ENCODE measurements at regions not wholly inside any gene's neighbourhood (a gene's known extent, or its start where the extent isn't known, plus 50 kb on each side); places are given as distances from the start of the nearest gene placed in this dataset.

DNA sequence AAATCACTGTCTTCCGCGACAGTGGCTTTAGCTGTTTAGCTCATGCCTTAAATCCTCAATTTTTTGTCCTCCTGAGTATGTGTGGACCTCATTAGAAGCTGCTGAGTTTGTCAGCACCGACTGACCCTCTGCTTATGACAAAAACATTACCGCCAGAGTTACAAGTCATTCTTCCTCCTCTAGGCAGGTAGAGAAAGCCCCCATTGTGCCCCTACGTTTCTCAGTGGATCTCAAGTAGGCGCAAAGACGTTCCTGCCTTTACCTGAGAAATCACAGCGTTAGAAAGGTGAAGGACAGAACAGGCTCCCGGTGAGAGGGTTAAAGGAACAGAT, 227.3 kb upstream of the PDE10A start:
- Histone ChIP-seq H3K27ac (no peak overlapping the region), H3K4me3 (no peak overlapping the region)

DNA sequence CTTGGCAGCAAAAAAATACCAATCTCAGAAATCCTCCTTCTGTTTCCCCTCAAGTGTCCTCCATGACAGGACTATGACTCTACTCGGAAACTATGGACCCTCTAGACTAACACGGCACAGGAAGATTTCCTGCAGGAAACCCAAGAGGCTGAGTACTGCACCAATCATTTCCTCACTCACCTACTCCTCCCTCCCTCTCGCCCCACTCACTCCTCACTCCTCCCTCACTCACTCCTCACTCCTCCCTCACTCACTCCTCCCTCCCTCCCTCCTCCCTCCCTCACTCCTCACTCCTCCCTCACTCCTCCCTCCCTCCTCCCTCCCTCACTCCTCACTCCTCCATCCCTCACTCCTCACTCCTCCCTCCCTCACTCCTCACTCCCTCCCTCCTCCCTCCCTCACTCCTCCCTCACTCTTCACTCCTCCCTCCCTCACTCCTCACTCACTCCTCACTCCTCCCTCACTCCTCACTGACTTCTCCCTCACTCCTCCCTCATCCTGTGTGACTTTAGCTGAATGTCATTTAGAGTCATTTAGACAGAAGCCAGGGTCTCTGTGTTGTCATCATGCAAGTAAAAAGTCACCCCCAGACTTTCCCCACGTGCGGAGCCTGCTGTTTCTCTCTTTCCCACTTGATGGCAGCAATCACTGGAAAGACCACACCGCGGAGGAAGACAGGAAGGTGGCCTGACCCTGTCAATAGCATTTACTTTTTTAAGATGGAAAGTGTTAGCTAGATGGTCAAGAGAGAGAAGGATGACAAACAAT, 226.8 kb upstream of the PDE10A start:
- Histone ChIP-seq H3K4me3 (no peak overlapping the region), H3K27ac (no peak overlapping the region)

DNA sequence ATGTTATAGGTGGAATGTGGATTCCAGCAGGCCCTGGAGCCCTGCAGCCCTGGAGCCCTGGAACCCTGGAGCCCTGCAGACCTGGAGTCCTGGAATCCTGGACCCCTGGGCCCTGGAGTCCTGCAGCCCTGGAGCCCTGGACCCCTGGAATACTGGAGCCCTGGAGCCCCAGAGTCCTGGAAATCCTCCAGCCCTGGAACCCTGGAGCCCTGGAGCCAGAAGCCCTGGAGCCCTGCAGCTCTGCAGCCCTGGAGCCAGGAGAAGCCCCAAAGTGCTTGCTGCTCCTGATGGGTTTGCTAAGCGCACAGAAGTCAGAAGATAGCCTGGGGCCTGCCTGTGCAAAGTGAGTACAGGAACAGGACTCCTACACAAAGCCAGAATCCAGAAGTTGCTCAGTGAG, 223.1 kb upstream of the PDE10A start:
- Histone ChIP-seq H3K27ac (no peak overlapping the region), H3K4me3 (no peak overlapping the region)

DNA sequence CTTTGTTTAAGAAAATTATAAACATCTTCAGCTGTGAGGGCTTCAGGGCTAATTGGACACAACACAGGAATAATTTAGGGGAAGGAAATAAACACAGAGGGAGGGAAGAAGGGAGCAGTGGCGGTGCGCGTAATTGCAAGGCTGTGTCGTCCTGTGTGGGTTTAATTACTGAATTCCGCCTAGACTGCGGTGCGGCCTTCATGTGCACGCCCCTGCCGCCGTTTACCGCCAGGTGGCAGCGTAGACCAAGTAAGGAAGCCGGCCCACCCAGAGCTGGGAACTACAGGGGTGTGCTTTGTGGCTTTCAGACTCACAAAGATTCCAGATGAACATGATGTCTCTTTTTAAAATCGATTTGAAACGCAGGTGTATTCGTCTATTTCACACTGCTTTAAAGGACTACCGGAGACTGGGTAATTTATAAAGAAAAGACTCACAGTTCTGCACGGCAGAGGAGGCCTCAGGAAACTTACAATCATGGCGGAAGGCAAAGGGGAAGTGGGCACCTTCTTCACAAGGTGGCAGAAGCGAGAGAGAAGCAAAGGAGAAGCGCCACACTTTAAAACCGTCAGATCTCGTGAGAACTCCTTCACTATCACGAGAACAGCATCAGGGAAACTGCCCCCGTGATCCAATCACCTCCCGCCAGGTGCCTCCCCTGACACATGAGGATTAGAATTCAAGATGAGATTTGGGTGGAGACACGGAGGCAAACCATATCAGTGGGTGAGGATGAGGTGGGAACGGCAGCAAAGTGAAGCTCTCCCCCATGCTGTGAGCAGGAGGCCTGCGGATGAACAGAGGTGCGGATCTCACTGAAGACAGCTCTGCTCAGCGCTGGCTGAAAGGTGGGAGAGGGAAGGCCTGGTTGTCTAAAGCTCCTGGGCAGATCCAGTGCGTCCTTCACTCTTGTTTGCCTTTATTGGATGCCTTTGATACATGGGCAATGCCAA, 222.0 kb upstream of the PDE10A start:
- no peak overlapping the region for H3K4me3 ChIP-seq
- no peak overlapping the region for H3K27ac ChIP-seq

DNA sequence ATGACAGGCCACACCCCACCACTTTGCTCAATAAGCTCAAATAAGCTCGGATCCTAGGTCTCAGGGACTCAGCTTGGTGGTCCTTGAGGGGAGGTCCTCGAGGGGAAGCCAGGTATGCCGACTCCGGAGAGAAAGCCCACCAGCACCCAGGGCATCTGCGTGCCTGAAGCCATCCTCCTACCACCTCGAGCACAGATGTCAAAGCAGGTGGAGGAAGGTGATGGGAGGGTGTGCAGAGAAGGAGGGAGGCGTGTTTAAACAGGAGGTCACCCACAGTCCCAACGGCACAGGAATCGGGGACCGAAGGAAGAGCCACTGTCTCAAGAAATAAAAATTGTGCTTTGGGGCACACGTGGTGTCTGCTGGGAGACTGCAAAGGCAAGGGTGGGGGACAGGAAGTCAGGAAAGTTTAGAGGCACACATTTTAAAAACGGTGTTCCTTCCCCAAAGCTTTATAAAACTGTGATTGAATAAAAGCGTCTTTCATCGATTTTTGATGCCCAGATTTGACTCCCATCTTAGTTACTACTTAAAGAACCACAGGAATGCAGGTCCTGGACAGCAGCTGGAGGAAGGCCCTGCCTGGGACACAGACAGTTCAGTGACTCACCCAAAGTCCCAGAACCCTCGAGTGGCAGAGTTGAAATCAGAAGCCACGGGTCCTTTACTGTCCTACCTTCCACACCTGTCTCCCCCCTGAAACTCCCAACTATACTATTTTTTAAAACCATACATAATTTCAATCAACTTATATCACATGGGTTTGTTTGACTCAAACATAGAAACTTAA, 221.0 kb upstream of the PDE10A start:
- H3K27ac ChIP-seq: no peak overlapping the region
- H3K4me3 ChIP-seq: no peak overlapping the region

DNA sequence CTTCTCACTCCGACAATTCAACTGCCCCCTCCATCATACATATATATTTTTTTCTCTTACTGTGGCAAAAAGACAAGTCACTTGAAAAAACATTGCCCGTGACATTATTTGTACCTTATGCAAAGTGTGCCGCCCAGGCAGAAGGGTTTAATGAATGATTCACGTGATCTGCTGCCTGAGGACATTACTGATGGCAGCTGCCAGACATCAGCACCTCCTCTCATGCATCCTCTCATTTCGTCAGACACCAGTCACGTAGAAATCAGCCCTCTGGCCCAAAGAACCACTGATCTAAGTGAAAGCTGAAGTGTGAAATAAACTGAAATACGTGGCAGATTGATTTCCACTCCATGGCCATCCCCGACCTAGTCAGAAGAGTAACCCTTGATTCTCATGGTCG, 218.8 kb upstream of the PDE10A start:
- no peak overlapping the region for H3K27ac ChIP-seq
- H3K4me3 ChIP-seq: no peak overlapping the region

DNA sequence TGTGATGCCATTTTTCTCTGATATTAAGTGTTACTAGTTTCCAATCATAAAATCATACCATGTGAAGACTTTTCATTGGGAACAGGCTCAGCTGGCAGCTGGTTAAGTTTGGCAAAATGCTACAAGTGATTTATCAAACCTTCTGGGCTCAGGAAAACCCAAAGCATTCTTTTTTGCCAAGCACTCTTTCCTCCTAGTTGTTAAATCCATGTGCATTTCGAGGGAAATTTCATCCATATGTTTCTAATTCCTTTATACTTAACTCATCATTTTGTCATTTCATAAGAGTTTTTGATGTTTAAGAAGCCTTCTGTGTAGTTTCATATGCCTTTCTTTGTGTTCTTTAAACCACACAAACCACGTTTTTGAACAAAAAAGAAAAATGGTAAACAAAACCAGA, 217.6 kb upstream of the PDE10A start:
- H3K27ac ChIP-seq: no peak overlapping the region
- no peak overlapping the region for H3K4me3 ChIP-seq

DNA sequence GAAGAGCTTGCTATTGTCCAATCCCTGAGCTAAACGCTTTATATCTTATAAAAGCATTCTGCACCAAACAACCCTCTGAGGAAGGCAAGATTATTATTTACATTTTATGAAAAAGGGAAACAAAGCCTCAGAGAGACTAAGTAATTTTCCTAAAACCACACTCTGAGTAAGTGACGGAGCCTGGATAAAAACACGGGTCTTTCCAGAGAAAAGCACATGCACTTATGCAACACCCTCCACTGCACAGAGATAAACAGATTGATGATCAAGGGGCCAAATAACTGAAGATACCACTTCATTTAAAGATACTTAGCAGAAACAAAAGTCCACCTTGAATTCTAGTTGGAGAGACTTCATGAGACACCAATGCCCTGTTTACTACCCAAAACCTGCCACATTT, 214.7 kb upstream of the PDE10A start:
- H3K4me3 ChIP-seq: no peak overlapping the region
- H3K27ac ChIP-seq: no peak overlapping the region

DNA sequence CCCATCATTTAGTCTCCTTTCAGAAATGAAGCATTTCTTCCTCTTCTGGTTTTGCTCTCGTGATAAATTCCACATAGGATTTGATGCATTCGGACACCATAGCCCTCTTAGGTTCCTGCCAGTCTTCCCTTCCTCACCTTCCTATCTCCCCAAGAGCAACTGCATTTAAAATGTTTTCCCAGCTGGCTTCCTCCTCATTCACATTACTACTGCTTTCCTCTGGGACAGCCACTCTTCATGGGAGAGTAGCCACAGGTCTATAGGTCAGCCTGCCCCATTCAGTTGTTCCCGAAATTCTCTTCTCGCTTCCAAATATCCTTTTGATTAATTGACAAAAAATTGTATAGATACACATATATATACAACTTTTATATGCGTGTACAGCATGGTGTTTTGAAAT, 214.2 kb upstream of the PDE10A start:
- H3K4me3 ChIP-seq: no peak overlapping the region
- no peak overlapping the region for H3K27ac ChIP-seq

DNA sequence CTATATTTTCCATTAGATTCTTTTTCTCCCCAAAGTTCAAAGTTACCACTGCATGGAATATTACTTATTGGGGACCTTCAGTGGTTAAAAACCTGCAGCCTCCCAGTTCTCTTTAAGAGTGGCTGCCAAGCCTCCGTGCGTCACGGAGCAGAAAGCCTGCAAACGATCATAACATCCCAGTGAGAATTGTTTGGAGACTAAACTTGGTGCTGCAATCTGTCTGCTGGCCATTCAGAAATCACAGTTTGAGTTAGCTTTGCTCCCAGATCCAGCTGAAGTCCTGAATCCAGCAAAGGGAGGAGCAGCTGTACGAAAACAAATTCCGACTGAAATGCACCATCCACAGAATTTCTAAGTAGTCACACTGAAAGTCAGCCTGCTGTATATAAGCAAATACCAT, 213.5 kb upstream of the PDE10A start:
- Histone ChIP-seq H3K4me3 (no peak overlapping the region), H3K27ac (no peak overlapping the region)

DNA sequence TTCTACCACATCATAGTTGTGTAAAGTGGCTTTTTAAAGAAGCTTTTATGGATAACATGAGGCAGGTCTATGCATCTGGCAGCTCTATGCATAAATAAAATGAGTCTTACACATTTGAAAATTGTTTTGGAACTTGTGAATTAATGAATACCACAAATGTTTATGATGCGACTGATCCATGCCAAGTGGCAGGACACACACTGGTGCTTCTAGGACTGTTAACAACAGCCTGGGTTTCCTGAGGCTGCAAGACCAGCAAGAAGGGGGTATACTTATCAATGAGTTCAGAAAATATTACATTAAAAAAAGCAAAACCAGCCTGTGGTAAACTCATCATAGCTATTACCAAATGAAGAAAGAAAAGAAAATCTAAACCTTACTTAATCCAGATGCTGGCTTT, 212.9 kb upstream of the PDE10A start:
- no peak overlapping the region for H3K4me3 ChIP-seq
- H3K27ac ChIP-seq: no peak overlapping the region

DNA sequence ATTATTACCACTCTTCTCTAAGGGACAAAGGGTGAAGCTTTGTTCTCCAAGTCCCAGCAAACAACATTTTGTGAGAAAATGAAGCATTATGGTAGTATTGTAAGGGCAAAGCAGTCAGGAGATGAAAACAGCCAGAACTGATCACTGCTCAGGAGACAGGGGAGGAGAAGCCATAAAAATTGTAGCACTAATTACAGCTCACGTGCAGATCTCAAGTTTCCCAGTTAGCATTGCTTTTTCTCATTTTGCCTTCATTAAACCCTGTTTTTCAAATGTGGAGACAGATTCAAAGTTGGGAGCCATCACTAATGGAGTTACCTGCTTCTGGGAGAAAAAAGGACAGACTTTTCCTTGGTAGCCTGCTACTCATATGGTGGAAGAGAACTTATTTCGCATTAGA, 210.9 kb upstream of the PDE10A start:
- no peak overlapping the region for H3K27ac ChIP-seq
- no peak overlapping the region for H3K4me3 ChIP-seq

DNA sequence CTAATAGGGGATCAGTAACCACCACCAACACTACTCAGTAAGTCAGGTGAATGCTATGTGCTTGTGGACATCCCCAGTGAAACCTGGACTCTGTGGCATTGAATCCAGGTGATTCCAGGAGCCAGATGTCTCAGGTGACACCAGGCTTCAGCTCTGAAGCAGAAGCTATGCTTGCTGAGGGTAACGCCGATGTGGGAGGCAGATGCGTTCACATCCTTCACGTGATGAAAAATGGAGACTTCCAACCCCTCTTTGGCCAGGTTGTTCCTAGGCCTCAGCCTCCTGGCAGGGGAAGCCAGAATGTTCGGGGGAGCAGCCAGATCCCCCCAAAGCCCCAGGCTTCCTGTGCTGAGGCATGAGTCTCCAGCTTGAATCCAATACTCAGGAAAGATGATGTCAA, 209.8 kb upstream of the PDE10A start:
- Histone ChIP-seq H3K4me3 (no peak overlapping the region), H3K27ac (no peak overlapping the region)

DNA sequence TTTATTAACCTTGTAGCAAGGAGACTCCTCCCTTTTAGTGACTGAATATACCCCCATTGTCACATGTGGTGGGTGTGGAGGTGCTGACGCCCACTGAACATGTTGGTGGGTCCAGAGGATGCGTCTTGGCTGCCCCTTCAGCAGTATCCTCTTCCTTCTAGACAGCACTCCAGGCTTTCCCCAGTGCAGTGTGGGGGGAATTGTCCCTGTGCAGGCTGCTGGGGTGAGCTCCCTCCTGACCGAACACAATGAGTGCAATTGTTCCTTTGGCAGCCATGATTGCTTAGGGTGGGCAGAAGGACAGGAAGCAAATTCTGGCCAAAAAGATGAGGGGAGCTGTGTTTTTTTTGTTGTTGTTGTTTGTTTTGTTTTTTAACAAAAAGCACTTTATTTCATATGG, 209.3 kb upstream of the PDE10A start:
- Histone ChIP-seq H3K4me3 (no peak overlapping the region), H3K27ac (no peak overlapping the region)

DNA sequence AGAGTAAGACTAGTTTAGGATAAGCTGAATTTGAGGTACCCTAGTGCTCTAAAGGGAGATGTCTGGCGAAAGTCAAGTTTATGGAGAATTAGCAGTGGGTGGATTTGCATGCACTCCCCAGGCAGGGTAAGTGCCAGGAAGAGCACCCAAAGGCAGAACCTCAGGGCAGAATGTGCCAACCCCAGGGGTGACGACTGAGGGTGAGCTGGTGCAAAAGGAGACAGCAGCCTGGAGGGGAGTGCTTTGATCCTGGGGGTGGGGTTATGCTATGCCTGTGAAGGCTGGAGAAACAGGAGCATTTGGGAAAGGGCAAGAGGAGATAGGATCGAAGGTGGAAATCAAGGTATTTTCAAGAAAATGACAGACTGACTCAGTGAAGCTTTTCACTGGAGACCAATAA, 208.5 kb upstream of the PDE10A start:
- Histone ChIP-seq H3K27ac (no peak overlapping the region), H3K4me3 (no peak overlapping the region)

DNA sequence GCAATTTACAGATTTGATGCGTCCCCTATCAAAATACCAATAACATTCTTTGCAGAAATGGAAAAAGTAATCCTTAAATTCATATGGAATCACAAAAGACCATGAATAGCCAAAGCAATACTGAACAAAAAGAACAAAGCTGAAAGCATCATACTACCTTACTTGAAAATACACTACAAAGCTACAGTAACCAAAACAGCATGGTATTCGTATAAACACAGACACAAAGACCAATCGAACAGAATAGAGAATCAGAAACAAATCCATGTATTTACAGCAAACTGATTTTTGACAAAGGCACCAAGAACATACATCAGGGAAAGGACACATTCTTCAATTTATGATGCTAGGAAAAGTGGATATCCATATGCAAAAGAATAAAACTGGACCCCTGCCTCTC, 206.5 kb upstream of the PDE10A start:
- Histone ChIP-seq H3K27ac (no peak overlapping the region), H3K4me3 (no peak overlapping the region)

DNA sequence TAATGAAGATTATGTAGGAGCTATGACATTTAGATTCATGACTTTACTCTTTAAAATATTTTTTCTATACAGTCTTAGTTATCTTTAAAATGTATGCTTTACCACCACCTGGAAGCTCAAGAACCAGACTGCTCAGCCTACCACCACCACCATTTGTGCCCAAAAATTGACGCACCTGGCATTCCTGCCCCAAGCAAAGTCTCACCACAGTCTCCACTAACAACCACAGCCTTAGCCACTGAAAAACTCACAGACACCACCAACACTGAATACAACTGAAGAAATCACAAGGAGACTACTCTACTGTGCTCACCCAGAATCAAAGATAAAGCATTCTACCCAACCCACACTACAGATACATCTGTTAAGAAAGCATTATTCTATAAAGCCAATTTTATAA, 201.9 kb upstream of the PDE10A start:
- Histone ChIP-seq H3K4me3 (no peak overlapping the region), H3K27ac (no peak overlapping the region)

DNA sequence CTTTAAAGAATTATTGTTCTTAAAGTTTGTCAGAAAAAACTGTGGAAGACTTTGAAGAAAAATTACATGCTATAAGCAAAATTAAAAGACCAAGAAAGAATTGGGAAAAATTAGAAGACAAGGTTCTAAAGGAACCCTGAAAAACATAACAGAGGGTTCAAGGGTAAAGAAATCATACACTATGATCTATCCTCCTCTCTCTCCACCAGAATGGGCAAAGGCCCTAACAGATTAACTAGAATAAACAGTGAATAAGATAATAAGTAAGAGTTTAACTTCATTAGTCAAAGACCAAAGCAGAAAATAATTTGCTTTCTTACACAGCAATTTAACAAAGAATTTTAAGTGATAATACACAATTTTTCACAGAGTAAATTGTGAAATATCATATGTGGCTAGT, 201.2 kb upstream of the PDE10A start:
- no peak overlapping the region for H3K27ac ChIP-seq

DNA sequence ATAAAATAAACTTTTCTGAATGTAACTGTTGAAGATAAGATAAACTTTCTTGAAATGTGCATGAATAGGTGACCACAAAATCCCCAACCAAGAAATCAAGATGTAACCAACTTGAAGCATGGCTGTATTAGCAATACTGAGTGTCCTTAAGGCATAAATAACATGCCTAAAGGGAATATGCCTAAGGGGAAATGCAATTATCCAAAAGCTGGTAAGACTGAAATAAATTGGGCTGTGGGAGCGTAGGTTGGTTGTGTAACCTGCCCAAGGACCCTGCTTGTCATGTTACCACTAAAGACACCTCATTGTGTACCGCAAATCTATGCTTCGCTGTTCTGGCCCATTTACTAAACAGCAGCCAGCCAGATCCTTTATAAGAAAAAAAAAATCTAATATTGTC, 200.8 kb upstream of the PDE10A start:
- H3K27ac ChIP-seq: no peak overlapping the region
- H3K4me3 ChIP-seq: no peak overlapping the region

More for the DNA sequence above, 201.2 kb upstream of the PDE10A start:
- H3K4me3 ChIP-seq: no peak overlapping the region

DNA sequence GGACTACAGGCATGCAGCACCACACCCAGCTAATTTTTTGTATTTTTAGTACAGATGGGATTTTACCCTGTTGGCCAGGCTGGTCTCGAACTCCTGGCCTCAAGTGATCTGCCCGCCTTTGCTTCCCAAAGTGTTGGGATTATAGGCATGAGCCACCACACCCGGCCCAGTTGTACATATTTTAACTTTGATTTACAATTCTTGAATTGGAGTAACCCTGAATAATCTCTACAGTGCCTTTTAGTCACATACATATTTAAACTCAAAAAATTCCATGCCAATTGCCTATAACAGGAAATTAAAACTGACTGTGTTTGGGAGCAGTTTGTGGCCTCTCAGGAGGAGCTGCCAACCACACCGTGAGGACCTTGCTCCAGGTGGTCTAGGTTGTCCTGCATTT, 199.8 kb upstream of the PDE10A start:
- Histone ChIP-seq H3K4me3 (no peak overlapping the region), H3K27ac (no peak overlapping the region)

DNA sequence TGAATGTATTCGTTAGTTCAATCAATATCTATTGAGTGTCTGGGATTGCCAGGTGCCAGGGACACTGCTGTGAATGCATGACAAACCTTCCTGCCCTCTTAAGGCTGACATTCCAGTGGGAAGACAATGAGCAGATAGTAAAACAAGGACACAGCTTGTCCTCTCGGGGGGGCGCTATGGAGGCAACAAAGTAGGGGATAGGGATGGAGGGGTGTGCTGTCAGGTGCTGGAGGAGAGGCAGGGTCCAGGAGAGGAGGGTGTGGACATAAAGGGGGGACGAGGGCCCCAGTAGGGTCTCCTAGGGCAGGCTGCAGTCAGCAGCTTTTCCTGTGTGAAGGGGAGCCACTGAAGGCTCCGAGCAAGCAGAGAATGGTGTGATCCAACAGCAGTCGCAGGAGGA, 198.2 kb upstream of the PDE10A start:
- no peak overlapping the region for H3K4me3 ChIP-seq

More for the DNA sequence above, 198.2 kb upstream of the PDE10A start:
- H3K27ac ChIP-seq: no peak overlapping the region
